C4-2B (cell line): ENCODE measurements at regions not wholly inside any gene's neighbourhood (a gene's known extent, or its start where the extent isn't known, plus 50 kb on each side); places are given as distances from the start of the nearest gene placed in this dataset.

Experiments
- ZFX ChIP-seq: fragments of 450-650 bp; IDR thresholded peaks from 2 replicates; pipeline ENCODE4 v1.6.1; 2017
- TF ChIP-seq, protein P1 (sequence below): fragments of 450-650 bp; conservative IDR thresholded peaks from 2 replicates; pipeline ENCODE4 v1.5.1; 2017; ENCODE audit warnings: mild to moderate bottlenecking

- TF ChIP-seq, protein P1, sequence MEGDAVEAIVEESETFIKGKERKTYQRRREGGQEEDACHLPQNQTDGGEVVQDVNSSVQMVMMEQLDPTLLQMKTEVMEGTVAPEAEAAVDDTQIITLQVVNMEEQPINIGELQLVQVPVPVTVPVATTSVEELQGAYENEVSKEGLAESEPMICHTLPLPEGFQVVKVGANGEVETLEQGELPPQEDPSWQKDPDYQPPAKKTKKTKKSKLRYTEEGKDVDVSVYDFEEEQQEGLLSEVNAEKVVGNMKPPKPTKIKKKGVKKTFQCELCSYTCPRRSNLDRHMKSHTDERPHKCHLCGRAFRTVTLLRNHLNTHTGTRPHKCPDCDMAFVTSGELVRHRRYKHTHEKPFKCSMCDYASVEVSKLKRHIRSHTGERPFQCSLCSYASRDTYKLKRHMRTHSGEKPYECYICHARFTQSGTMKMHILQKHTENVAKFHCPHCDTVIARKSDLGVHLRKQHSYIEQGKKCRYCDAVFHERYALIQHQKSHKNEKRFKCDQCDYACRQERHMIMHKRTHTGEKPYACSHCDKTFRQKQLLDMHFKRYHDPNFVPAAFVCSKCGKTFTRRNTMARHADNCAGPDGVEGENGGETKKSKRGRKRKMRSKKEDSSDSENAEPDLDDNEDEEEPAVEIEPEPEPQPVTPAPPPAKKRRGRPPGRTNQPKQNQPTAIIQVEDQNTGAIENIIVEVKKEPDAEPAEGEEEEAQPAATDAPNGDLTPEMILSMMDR: no peak
- TF ChIP-seq ZFX: no peak
Observed at GRCh38 chr1:29541631-29542030, 305.3 kb downstream of the PTPRU start.
